IPS-20b (cell line): ENCODE measurements at regions not wholly inside any gene's neighbourhood (a gene's known extent, or its start where the extent isn't known, plus 50 kb on each side); places are given as distances from the start of the nearest gene placed in this dataset.

Source experiments
- H3K27ac ChIP-seq: one replicate; pipeline ENCODE4 v1.5.1; 2013; ENCODE audit warnings: low read length
- H3K27me3 ChIP-seq: 2 replicates; pipeline ENCODE4 v1.6.1; 2013; ENCODE audit warnings: mild to moderate bottlenecking, low read length, inconsistent platforms; ENCODE audit not compliant: insufficient read depth
- H3K36me3 ChIP-seq: 2 replicates; pipeline ENCODE4 v1.6.1; 2013; ENCODE audit warnings: low read depth, mild to moderate bottlenecking, inconsistent platforms, low read length, moderate library complexity; ENCODE audit not compliant: insufficient read depth
- H3K4me1 ChIP-seq: 2 replicates; pipeline ENCODE4 v1.6.1; 2013; ENCODE audit warnings: mild to moderate bottlenecking, control low read depth, inconsistent platforms, low read length, moderate library complexity; ENCODE audit not compliant: insufficient read depth
- H3K4me3 ChIP-seq: 2 replicates; pipeline ENCODE4 v1.5.1; 2013; ENCODE audit warnings: mild to moderate bottlenecking, low read length, inconsistent platforms
- H3K9ac ChIP-seq: 2 replicates; pipeline ENCODE4 v1.6.1; 2013; ENCODE audit warnings: low read depth, mild to moderate bottlenecking, inconsistent platforms, low read length, moderate library complexity
- H3K9me3 ChIP-seq: 2 replicates; pipeline ENCODE4 v1.6.1; 2013; ENCODE audit warnings: mild to moderate bottlenecking, low read depth, low read length, inconsistent platforms; ENCODE audit not compliant: insufficient read depth

GRCh38 chr12:111291357-111291756, 77.5 kb downstream of the PHETA1 start:
- Histone ChIP-seq H3K27ac (no peak overlapping the region), H3K36me3 (peaks cover 4% of the 10 kb centered on the region; the same call in 1 of the 2 replicates), H3K27me3 (no peaks in the 10 kb centered on the region), H3K9ac (no peak overlapping the region), H3K4me1 (no peaks in the 10 kb centered on the region), H3K9me3 (no peaks in the 10 kb centered on the region), H3K4me3 (no peak overlapping the region)

GRCh38 chr12:111288771-111289170, 80.1 kb downstream of the PHETA1 start:
- Histone ChIP-seq H3K36me3 (peaks cover 4% of the 10 kb centered on the region; the same call in 1 of the 2 replicates), H3K27me3 (no peaks in the 10 kb centered on the region), H3K4me1 (peaks cover 7% of the 10 kb centered on the region; the same call in 1 of the 2 replicates), H3K9me3 (no peaks in the 10 kb centered on the region), H3K9ac (no peak overlapping the region), H3K27ac (no peak overlapping the region), H3K4me3 (no peak overlapping the region)

GRCh38 chr12:111287125-111287900, 81.6 kb downstream of the PHETA1 start:
- Histone ChIP-seq H3K36me3 (peaks cover 4% of the 10 kb centered on the region; the same call in 1 of the 2 replicates), H3K4me1 (peaks cover 7% of the 10 kb centered on the region; the same call in 1 of the 2 replicates), H3K9me3 (no peaks in the 10 kb centered on the region), H3K9ac (no peak overlapping the region), H3K27ac (no peak overlapping the region), H3K4me3 (no peak overlapping the region), H3K27me3 (no peaks in the 10 kb centered on the region)

- peaks cover 7% of the 10 kb centered on the region; the same call in 1 of the 2 replicates for H3K4me1 ChIP-seq
- no peak overlapping the region for H3K27ac ChIP-seq
- no peak overlapping the region for H3K9ac ChIP-seq
- H3K27me3 ChIP-seq, result no peaks in the 10 kb centered on the region
- H3K9me3 ChIP-seq, result no peaks in the 10 kb centered on the region
- H3K4me3 ChIP-seq, result no peak overlapping the region
- no peaks in the 10 kb centered on the region for H3K36me3 ChIP-seq
These were observed 83.7 kb downstream of the PHETA1 start for GRCh38 chr12:111285200-111285599.

GRCh38 chr12:111284709-111285108, 84.2 kb downstream of the PHETA1 start:
- no peak overlapping the region for H3K27ac ChIP-seq
- H3K9me3 ChIP-seq, result no peaks in the 10 kb centered on the region
- H3K36me3 ChIP-seq, result no peaks in the 10 kb centered on the region
- no peak overlapping the region for H3K4me3 ChIP-seq
- no peak overlapping the region for H3K9ac ChIP-seq
- H3K27me3 ChIP-seq, result no peaks in the 10 kb centered on the region
- peaks cover 7% of the 10 kb centered on the region; the same call in 1 of the 2 replicates for H3K4me1 ChIP-seq

- no peak overlapping the region for H3K27ac ChIP-seq
- H3K9ac ChIP-seq, result no peak overlapping the region
- H3K27me3 ChIP-seq, result no peaks in the 10 kb centered on the region
- no peak overlapping the region for H3K4me3 ChIP-seq
- H3K36me3 ChIP-seq, result no peaks in the 10 kb centered on the region
- H3K9me3 ChIP-seq, result no peaks in the 10 kb centered on the region
- H3K4me1 ChIP-seq, result peaks cover 7% of the 10 kb centered on the region; the same call in 1 of the 2 replicates
These were observed 84.9 kb downstream of the PHETA1 start for GRCh38 chr12:111283966-111284365.

- peaks cover 7% of the 10 kb centered on the region; the same call in 1 of the 2 replicates for H3K4me1 ChIP-seq
- H3K27me3 ChIP-seq, result no peaks in the 10 kb centered on the region
These were observed 85.4 kb downstream of the PHETA1 start for GRCh38 chr12:111283521-111283920.

GRCh38 chr12:111277570-111277969, 91.3 kb downstream of the PHETA1 start:
- Histone ChIP-seq H3K9me3 (no peaks in the 10 kb centered on the region), H3K27me3 (no peaks in the 10 kb centered on the region), H3K4me3 (no peak overlapping the region), H3K4me1 (no peaks in the 10 kb centered on the region), H3K36me3 (no peaks in the 10 kb centered on the region), H3K9ac (no peak overlapping the region), H3K27ac (no peak overlapping the region)

More at GRCh38 chr12:111283521-111283920, 85.4 kb downstream of the PHETA1 start:
- no peaks in the 10 kb centered on the region for H3K9me3 ChIP-seq
- H3K9ac ChIP-seq, result no peak overlapping the region
- no peaks in the 10 kb centered on the region for H3K36me3 ChIP-seq
- no peak overlapping the region for H3K27ac ChIP-seq
- H3K4me3 ChIP-seq, result no peak overlapping the region

- no peaks in the 10 kb centered on the region for H3K36me3 ChIP-seq
- H3K27ac ChIP-seq, result no peak overlapping the region
- H3K4me3 ChIP-seq, result no peak overlapping the region
- H3K9me3 ChIP-seq, result no peaks in the 10 kb centered on the region
- H3K27me3 ChIP-seq, result no peaks in the 10 kb centered on the region
- H3K9ac ChIP-seq, result no peak overlapping the region
- no peaks in the 10 kb centered on the region for H3K4me1 ChIP-seq
These were observed 92.7 kb downstream of the PHETA1 start for GRCh38 chr12:111276146-111276545.

- Histone ChIP-seq H3K9ac (no peak overlapping the region), H3K4me1 (no peaks in the 10 kb centered on the region), H3K36me3 (no peaks in the 10 kb centered on the region), H3K27me3 (no peaks in the 10 kb centered on the region), H3K9me3 (no peaks in the 10 kb centered on the region), H3K27ac (no peak overlapping the region), H3K4me3 (no peak overlapping the region)
These were observed 93.6 kb downstream of the PHETA1 start for GRCh38 chr12:111275308-111275707.

- no peaks in the 10 kb centered on the region for H3K4me1 ChIP-seq
- no peak overlapping the region for H3K4me3 ChIP-seq
- H3K36me3 ChIP-seq, result no peaks in the 10 kb centered on the region
- no peak overlapping the region for H3K27ac ChIP-seq
- H3K27me3 ChIP-seq, result no peaks in the 10 kb centered on the region
- no peaks in the 10 kb centered on the region for H3K9me3 ChIP-seq
- no peak overlapping the region for H3K9ac ChIP-seq
These were observed 94.1 kb downstream of the PHETA1 start for GRCh38 chr12:111274777-111275176.

- H3K27me3 ChIP-seq, result no peaks in the 10 kb centered on the region
- no peak overlapping the region for H3K4me3 ChIP-seq
- H3K27ac ChIP-seq, result no peak overlapping the region
- no peaks in the 10 kb centered on the region for H3K36me3 ChIP-seq
- no peaks in the 10 kb centered on the region for H3K4me1 ChIP-seq
- no peaks in the 10 kb centered on the region for H3K9me3 ChIP-seq
- H3K9ac ChIP-seq, result no peak overlapping the region
These were observed 97.0 kb downstream of the PHETA1 start for GRCh38 chr12:111271674-111272418.
